HEK293 (cell line): ENCODE measurements at regions not wholly inside any gene's neighbourhood (a gene's known extent, or its start where the extent isn't known, plus 50 kb on each side); places are given as distances from the start of the nearest gene placed in this dataset.
"Not testable (repeated sequence)": the region's sequence is repeated elsewhere in the genome, so short reads cannot be mapped to it uniquely, and the experiment has no call there.

Experiments
- SCRT1 ChIP-seq: fragments of 450-650 bp; formaldehyde crosslinking; IDR thresholded peaks from 2 replicates; pipeline ENCODE4 v1.5.1; 2016; ENCODE audit warnings: missing biosample characterization, missing genetic modification characterization, borderline replicate concordance
- SP2 ChIP-seq: fragments of 450-650 bp; formaldehyde crosslinking; IDR thresholded peaks from 2 replicates; pipeline ENCODE4 v1.5.1; 2016; ENCODE audit warnings: missing biosample characterization, missing genetic modification characterization
- YY1 ChIP-seq: fragments of 450-650 bp; formaldehyde crosslinking; IDR thresholded peaks from 2 replicates; pipeline ENCODE4 v1.5.1; 2018; ENCODE audit warnings: missing biosample characterization, missing genetic modification characterization
- ZNF174 ChIP-seq: fragments of 450-650 bp; formaldehyde crosslinking; IDR thresholded peaks from 2 replicates; pipeline ENCODE4 v1.5.0; 2017; ENCODE audit warnings: missing biosample characterization, mild to moderate bottlenecking, missing genetic modification characterization
- ZNF660 ChIP-seq: fragments of 450-650 bp; IDR thresholded peaks from 2 replicates; pipeline ENCODE4 v1.5.1; 2018; ENCODE audit warnings: missing biosample characterization, mild to moderate bottlenecking, missing genetic modification characterization
- ZNF777 ChIP-seq: fragments of 450-650 bp; formaldehyde crosslinking; IDR thresholded peaks from 2 replicates; pipeline ENCODE4 v1.5.1; 2017; ENCODE audit warnings: missing biosample characterization, missing genetic modification characterization, borderline replicate concordance
- TF ChIP-seq, protein P1 (sequence below): fragments of 450-650 bp; formaldehyde crosslinking; IDR thresholded peaks from 2 replicates; pipeline ENCODE4 v1.5.1; 2016; ENCODE audit warnings: missing biosample characterization, missing genetic modification characterization
- TF ChIP-seq, protein P2 (sequence below): IDR thresholded peaks from 2 replicates; pipeline ENCODE4 v1.6.1; 2011; ENCODE audit warnings: mild to moderate bottlenecking, low read depth, low read length, borderline replicate concordance

DNA sequence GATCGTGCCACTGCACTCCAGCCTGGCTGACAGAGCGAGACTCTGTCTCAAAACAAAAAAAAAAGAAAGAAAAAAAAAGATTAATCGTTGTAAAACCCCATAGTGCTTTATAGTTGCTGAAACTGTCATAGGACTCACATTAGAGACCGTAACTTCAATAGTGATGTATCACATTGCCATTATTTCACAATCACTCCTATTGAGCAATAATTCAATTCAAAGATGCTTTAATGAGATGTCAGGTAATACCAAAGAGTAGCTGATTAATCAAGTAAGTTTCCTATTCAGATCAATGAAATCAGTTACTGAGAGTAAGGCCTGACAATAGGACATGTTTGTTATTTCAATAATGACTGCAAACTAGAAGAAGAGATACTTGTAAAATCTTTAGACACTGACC, 628.7 kb downstream of the KCNJ18 start:
- TF ChIP-seq, protein P1, sequence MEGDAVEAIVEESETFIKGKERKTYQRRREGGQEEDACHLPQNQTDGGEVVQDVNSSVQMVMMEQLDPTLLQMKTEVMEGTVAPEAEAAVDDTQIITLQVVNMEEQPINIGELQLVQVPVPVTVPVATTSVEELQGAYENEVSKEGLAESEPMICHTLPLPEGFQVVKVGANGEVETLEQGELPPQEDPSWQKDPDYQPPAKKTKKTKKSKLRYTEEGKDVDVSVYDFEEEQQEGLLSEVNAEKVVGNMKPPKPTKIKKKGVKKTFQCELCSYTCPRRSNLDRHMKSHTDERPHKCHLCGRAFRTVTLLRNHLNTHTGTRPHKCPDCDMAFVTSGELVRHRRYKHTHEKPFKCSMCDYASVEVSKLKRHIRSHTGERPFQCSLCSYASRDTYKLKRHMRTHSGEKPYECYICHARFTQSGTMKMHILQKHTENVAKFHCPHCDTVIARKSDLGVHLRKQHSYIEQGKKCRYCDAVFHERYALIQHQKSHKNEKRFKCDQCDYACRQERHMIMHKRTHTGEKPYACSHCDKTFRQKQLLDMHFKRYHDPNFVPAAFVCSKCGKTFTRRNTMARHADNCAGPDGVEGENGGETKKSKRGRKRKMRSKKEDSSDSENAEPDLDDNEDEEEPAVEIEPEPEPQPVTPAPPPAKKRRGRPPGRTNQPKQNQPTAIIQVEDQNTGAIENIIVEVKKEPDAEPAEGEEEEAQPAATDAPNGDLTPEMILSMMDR: not testable (repeated sequence)
- TF ChIP-seq YY1; ZNF777; ZNF660; ZNF174 (tag by site-specific recombination); SCRT1; SP2 (tag by site-specific recombination): not testable (repeated sequence)
- TF ChIP-seq, protein P2, sequence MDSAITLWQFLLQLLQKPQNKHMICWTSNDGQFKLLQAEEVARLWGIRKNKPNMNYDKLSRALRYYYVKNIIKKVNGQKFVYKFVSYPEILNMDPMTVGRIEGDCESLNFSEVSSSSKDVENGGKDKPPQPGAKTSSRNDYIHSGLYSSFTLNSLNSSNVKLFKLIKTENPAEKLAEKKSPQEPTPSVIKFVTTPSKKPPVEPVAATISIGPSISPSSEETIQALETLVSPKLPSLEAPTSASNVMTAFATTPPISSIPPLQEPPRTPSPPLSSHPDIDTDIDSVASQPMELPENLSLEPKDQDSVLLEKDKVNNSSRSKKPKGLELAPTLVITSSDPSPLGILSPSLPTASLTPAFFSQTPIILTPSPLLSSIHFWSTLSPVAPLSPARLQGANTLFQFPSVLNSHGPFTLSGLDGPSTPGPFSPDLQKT: not testable (repeated sequence)
